ENCODE measurements at regions not wholly inside any gene's neighbourhood (a gene's known extent, or its start where the extent isn't known, plus 50 kb on each side); places are given as distances from the start of the nearest gene placed in this dataset.
"Not testable (repeated sequence)": the region's sequence is repeated elsewhere in the genome, so short reads cannot be mapped to it uniquely, and the experiment has no call there.

DNA sequence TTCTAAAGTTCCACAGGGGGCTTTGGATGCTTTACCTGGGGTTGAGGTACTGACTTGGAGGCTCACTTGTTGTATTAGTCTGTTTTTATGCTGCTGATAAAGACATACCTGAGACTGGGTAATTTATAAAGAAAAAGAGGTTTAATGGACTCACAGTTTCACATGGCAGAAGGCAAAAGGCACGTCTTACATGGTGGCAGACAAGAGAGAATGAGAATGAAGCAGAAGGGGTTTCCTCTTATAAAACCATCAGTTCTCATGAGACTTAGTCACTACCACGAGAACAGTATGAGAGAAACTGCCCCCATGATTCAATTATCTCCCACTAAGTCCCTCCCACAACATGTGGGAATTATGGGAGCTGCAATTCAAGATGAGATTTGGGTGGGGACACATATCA, 76.8 kb upstream of the ATP5PO start:
- TF ChIP-seq, protein P1, sequence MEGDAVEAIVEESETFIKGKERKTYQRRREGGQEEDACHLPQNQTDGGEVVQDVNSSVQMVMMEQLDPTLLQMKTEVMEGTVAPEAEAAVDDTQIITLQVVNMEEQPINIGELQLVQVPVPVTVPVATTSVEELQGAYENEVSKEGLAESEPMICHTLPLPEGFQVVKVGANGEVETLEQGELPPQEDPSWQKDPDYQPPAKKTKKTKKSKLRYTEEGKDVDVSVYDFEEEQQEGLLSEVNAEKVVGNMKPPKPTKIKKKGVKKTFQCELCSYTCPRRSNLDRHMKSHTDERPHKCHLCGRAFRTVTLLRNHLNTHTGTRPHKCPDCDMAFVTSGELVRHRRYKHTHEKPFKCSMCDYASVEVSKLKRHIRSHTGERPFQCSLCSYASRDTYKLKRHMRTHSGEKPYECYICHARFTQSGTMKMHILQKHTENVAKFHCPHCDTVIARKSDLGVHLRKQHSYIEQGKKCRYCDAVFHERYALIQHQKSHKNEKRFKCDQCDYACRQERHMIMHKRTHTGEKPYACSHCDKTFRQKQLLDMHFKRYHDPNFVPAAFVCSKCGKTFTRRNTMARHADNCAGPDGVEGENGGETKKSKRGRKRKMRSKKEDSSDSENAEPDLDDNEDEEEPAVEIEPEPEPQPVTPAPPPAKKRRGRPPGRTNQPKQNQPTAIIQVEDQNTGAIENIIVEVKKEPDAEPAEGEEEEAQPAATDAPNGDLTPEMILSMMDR (conservative IDR thresholded peaks at IDR 0.05; ENCODE audit: low read length): not testable (repeated sequence)
- not testable (repeated sequence) for TF ChIP-seq EZH2phosphoT487 (IDR thresholded peaks at IDR 0.05; ENCODE audit: borderline replicate concordance)

All from Loucy (cell line).